ENCODE measurements at regions not wholly inside any gene's neighbourhood (a gene's known extent, or its start where the extent isn't known, plus 50 kb on each side); places are given as distances from the start of the nearest gene placed in this dataset.

- Mint-ChIP-seq H3K4me1 (no peaks in the 10 kb centered on the region), H3K9me3 (no peaks in the 10 kb centered on the region), H3K27ac (no peak overlapping the region), H3K4me3 (no peak overlapping the region), H3K36me3 (ENCODE audit: low read depth) (no peaks in the 10 kb centered on the region), H3K27me3 (no peaks in the 10 kb centered on the region)
- CTCF ChIA-PET, result no interaction called here
- DNase-seq, result no peak
- POLR2A ChIA-PET, result no interaction called here
Measured at GRCh38 chr6:168988801-168989200, 264.8 kb downstream of the THBS2 start.

GRCh38 chr6:168988280-168988679, 265.4 kb downstream of the THBS2 start:
- Mint-ChIP-seq H3K9me3 (no peaks in the 10 kb centered on the region), H3K36me3 (ENCODE audit: low read depth) (no peaks in the 10 kb centered on the region), H3K27ac (no peak overlapping the region), H3K4me1 (no peaks in the 10 kb centered on the region), H3K27me3 (no peaks in the 10 kb centered on the region), H3K4me3 (no peak overlapping the region)
- ChIA-PET CTCF (no interaction called here), POLR2A (no interaction called here)
- DNase-seq, result no peak

GRCh38 chr6:168985705-168986104, 267.9 kb downstream of the THBS2 start:
- Mint-ChIP-seq H3K9me3 (peaks cover 3% of the 10 kb centered on the region), H3K4me1 (no peaks in the 10 kb centered on the region), H3K27ac (no peak overlapping the region), H3K4me3 (no peak overlapping the region), H3K27me3 (peaks cover 4% of the 10 kb centered on the region), H3K36me3 (ENCODE audit: low read depth) (no peaks in the 10 kb centered on the region)
- DNase-seq, result no peak
- ChIA-PET CTCF (no interaction called here), POLR2A (no interaction called here)

- H3K36me3 Mint-ChIP-seq (ENCODE audit: low read depth), result no peaks in the 10 kb centered on the region
- no peaks in the 10 kb centered on the region for H3K4me1 Mint-ChIP-seq
- ChIA-PET CTCF (no interaction called here), POLR2A (no interaction called here)
- peaks cover 7% of the 10 kb centered on the region for H3K9me3 Mint-ChIP-seq
- H3K27ac Mint-ChIP-seq, result no peak overlapping the region
- peaks cover 11% of the 10 kb centered on the region for H3K27me3 Mint-ChIP-seq
- DNase-seq, result no peak
- no peak overlapping the region for H3K4me3 Mint-ChIP-seq
Measured at GRCh38 chr6:168983925-168984324, 269.7 kb downstream of the THBS2 start.

GRCh38 chr6:168981187-168981586, 272.5 kb downstream of the THBS2 start:
- peaks cover 11% of the 10 kb centered on the region for H3K27me3 Mint-ChIP-seq
- H3K27ac Mint-ChIP-seq, result no peak overlapping the region
- no peak for DNase-seq
- H3K36me3 Mint-ChIP-seq (ENCODE audit: low read depth), result no peaks in the 10 kb centered on the region
- H3K4me1 Mint-ChIP-seq, result no peaks in the 10 kb centered on the region
- H3K4me3 Mint-ChIP-seq, result no peak overlapping the region
- peaks cover 7% of the 10 kb centered on the region for H3K9me3 Mint-ChIP-seq
- ChIA-PET POLR2A (no interaction called here), CTCF (no interaction called here)

- POLR2A ChIA-PET, result no interaction called here
Measured at GRCh38 chr6:168979254-168979653, 274.4 kb downstream of the THBS2 start.

GRCh38 chr6:168972128-168972527, 281.5 kb downstream of the THBS2 start:
- peaks cover 10% of the 10 kb centered on the region for H3K27me3 Mint-ChIP-seq
- H3K27ac Mint-ChIP-seq, result no peak overlapping the region
- no peak for DNase-seq
- POLR2A ChIA-PET, result no interaction called here
- CTCF ChIA-PET, result no interaction called here
- no peaks in the 10 kb centered on the region for H3K4me1 Mint-ChIP-seq
- no peaks in the 10 kb centered on the region for H3K36me3 Mint-ChIP-seq (ENCODE audit: low read depth)
- H3K4me3 Mint-ChIP-seq, result no peak overlapping the region
- no peaks in the 10 kb centered on the region for H3K9me3 Mint-ChIP-seq

More at GRCh38 chr6:168979254-168979653, 274.4 kb downstream of the THBS2 start:
- no peak overlapping the region for H3K27ac Mint-ChIP-seq
- H3K4me1 Mint-ChIP-seq, result no peaks in the 10 kb centered on the region
- DNase-seq, result no peak
- CTCF ChIA-PET, result no interaction called here
- H3K4me3 Mint-ChIP-seq, result no peak overlapping the region
- H3K27me3 Mint-ChIP-seq, result peaks cover 11% of the 10 kb centered on the region
- H3K9me3 Mint-ChIP-seq, result peaks cover 7% of the 10 kb centered on the region
- H3K36me3 Mint-ChIP-seq (ENCODE audit: low read depth), result no peaks in the 10 kb centered on the region

- H3K36me3 Mint-ChIP-seq (ENCODE audit: low read depth), result no peaks in the 10 kb centered on the region
- no peak overlapping the region for H3K4me3 Mint-ChIP-seq
- H3K4me1 Mint-ChIP-seq, result no peaks in the 10 kb centered on the region
- no peak overlapping the region for H3K27ac Mint-ChIP-seq
- no peak for DNase-seq
- ChIA-PET POLR2A (no interaction called here), CTCF (no interaction called here)
- H3K9me3 Mint-ChIP-seq, result no peaks in the 10 kb centered on the region
- peaks cover 12% of the 10 kb centered on the region for H3K27me3 Mint-ChIP-seq
Measured at GRCh38 chr6:168971549-168971948, 282.1 kb downstream of the THBS2 start.

GRCh38 chr6:168968801-168969200, 284.8 kb downstream of the THBS2 start:
- no peaks in the 10 kb centered on the region for H3K4me1 Mint-ChIP-seq
- CTCF ChIA-PET, result no interaction called here
- no peak overlapping the region for H3K27ac Mint-ChIP-seq
- no peaks in the 10 kb centered on the region for H3K9me3 Mint-ChIP-seq
- no peak for DNase-seq
- POLR2A ChIA-PET, result no interaction called here
- H3K36me3 Mint-ChIP-seq (ENCODE audit: low read depth), result no peaks in the 10 kb centered on the region
- peaks cover 16% of the 10 kb centered on the region for H3K27me3 Mint-ChIP-seq
- H3K4me3 Mint-ChIP-seq, result no peak overlapping the region

- no peaks in the 10 kb centered on the region for H3K36me3 Mint-ChIP-seq (ENCODE audit: low read depth)
- no peak for DNase-seq
- ChIA-PET CTCF (no interaction called here), POLR2A (no interaction called here)
- peaks cover 16% of the 10 kb centered on the region for H3K27me3 Mint-ChIP-seq
- no peak overlapping the region for H3K4me3 Mint-ChIP-seq
- no peaks in the 10 kb centered on the region for H3K4me1 Mint-ChIP-seq
- no peak overlapping the region for H3K27ac Mint-ChIP-seq
- no peaks in the 10 kb centered on the region for H3K9me3 Mint-ChIP-seq
Measured at GRCh38 chr6:168968228-168968627, 285.4 kb downstream of the THBS2 start.

GRCh38 chr6:168967281-168967925, 286.2 kb downstream of the THBS2 start:
- H3K27me3 Mint-ChIP-seq, result peaks cover 16% of the 10 kb centered on the region
- H3K4me1 Mint-ChIP-seq, result no peaks in the 10 kb centered on the region
- H3K4me3 Mint-ChIP-seq, result no peak overlapping the region
- no peaks in the 10 kb centered on the region for H3K9me3 Mint-ChIP-seq
- ChIA-PET CTCF (no interaction called here), POLR2A (no interaction called here)
- H3K36me3 Mint-ChIP-seq (ENCODE audit: low read depth), result no peaks in the 10 kb centered on the region
- no peak overlapping the region for H3K27ac Mint-ChIP-seq
- no peak for DNase-seq

- H3K9me3 Mint-ChIP-seq, result no peaks in the 10 kb centered on the region
- no peaks in the 10 kb centered on the region for H3K4me1 Mint-ChIP-seq
- H3K27me3 Mint-ChIP-seq, result peaks cover 13% of the 10 kb centered on the region
- ChIA-PET CTCF (no interaction called here), POLR2A (no interaction called here)
- no peak for DNase-seq
- no peak overlapping the region for H3K27ac Mint-ChIP-seq
- H3K36me3 Mint-ChIP-seq (ENCODE audit: low read depth), result no peaks in the 10 kb centered on the region
- no peak overlapping the region for H3K4me3 Mint-ChIP-seq
Measured at GRCh38 chr6:168964138-168964835, 289.4 kb downstream of the THBS2 start.

GRCh38 chr6:168962886-168963285, 290.8 kb downstream of the THBS2 start:
- Mint-ChIP-seq H3K27ac (no peak overlapping the region), H3K4me3 (no peak overlapping the region), H3K36me3 (ENCODE audit: low read depth) (no peaks in the 10 kb centered on the region), H3K9me3 (no peaks in the 10 kb centered on the region), H3K27me3 (peaks cover 13% of the 10 kb centered on the region), H3K4me1 (no peaks in the 10 kb centered on the region)
- ChIA-PET POLR2A (no interaction called here), CTCF (no interaction called here)
- no peak for DNase-seq

GRCh38 chr6:168961264-168961656, 292.4 kb downstream of the THBS2 start:
- no peaks in the 10 kb centered on the region for H3K9me3 Mint-ChIP-seq
- ChIA-PET POLR2A (no interaction called here), CTCF (no interaction called here)
- H3K27me3 Mint-ChIP-seq, result peaks cover 16% of the 10 kb centered on the region
- no peak overlapping the region for H3K27ac Mint-ChIP-seq
- H3K4me3 Mint-ChIP-seq, result no peak overlapping the region
- H3K4me1 Mint-ChIP-seq, result no peaks in the 10 kb centered on the region
- DNase-seq, result no peak
- no peaks in the 10 kb centered on the region for H3K36me3 Mint-ChIP-seq (ENCODE audit: low read depth)

Data from activated CD4-positive, alpha-beta T cell treated with anti-CD3 and anti-CD28 coated beads, Interleukin-2, amount 10 ng/mL, durations not matched to agents 7 days and 5 days (primary cell).